Stimulated activated naive CD4-positive, alpha-beta T cell (primary cell): ENCODE measurements at regions not wholly inside any gene's neighbourhood (a gene's known extent, or its start where the extent isn't known, plus 50 kb on each side); places are given as distances from the start of the nearest gene placed in this dataset.

Experiments
- DNase-seq, 6 experiments: peaks; one replicate each; lab custom pipeline; 2025; lab: John Stamatoyannopoulos, UW

DNA sequence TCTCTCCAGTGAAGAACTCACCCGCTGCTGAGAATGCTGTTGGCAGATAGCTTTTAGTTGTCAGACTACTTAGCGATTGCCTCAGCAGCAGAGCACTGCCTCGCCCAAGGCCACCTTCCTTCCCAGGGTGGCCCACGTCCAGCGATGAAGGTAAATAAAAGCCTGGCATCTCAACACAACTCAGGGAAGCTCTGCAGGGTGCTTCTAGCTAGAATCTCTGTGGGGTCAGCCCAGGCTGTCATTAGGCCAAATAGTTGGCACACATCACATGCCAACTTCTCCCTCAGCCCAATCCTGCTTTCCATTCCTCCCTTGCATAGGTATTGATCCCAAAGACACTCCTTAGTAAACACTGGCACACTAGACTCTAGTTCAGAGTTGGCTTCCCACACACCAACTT, 368.1 kb upstream of the TMTC1 start:
- no peak for DNase-seq

DNA sequence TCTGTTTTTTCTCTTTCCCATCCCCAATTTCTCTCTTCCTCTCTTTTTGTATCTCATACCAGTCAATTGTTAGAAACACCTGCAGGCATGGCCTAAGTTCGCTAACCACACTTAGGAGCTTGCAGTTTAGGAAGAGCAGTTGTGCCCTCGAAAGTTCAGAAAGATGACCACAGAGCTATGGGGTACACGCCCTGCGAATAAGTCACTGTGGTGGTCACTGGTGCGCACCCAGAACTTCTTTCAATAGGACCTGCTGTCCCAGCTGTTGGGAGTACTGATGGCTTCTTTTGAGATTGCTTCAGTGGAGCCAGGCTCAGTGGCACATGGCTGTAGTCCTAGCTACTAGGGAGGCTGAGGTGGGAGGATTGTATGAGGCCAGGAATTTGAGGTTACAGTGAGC, 362.8 kb upstream of the TMTC1 start:
- no peak for DNase-seq

DNA sequence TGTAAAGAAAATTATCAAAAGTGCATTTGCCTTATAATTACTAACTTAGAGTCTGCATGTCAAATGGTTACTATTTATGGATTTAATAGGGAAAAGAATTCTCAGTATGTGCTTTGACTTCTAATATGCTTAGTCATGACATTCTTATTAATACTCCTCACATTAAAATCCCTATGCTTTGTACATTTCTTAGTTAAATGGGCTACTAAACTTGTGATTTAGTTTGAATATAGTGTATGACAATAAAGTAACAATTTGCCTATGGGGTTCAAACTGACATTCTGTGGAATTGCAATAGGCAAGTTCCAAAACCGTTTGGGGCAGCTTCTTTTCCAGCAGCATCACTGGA, 361.9 kb upstream of the TMTC1 start:
- DNase-seq: no peak

DNA sequence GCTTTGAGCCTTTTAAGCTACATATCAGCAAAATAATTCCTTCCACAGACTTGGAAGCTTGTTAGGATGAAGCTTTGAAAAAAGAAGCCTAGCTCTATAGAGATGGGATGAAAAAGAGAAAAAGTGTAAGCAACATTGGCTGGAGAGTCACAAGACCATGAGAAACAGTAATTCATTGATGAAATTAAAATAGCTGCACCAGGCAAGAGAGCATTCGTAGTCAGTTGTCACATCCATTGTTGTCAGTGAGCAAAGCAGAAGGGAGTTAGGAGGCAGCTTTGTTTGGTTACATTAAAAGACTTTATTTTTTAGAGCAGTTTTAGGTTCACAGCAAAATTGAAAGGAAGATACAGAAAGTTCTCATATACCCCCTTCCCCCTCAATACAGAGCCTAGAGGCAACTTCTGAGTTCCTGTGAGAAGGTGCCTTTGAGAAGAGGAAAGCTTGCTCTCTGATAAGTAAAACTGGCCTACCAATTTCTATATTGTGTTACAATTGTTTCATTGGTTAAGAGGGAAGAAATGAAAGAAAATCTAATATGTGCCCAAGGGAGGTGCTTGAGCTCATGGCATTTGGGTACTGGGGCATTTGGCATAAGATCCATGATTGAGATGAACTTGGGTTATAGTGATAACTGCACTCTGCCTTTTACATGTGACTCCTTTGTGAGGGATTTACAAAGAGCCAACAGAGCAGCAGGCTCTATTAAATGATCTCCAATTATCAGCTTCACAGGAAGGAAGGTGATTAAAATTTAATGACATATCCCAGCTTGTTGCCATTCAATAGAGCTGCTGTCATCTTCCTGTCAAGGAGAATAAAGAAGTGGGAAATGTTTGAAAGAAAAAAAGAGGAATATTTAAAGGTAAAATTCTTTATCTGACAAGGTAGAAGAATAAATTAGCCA, 361.3 kb upstream of the TMTC1 start:
- no peak for DNase-seq

DNA sequence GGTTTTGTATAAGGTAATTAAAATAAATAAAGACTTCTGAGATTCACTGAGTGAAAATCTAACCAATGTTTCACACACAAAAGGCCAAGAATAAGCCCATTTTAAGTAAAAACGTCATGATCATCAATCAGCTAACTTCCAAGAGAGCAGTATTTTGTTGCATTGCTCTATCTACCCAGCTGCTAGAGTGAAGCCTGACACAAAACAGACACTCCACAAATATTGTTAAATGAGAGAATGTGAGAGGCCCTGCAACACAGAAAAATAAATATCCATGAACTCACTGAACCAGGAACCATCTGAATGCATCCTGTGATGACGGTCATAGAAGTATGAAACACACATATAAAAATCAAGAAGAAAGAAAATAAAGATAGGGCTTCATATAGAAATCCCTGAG, 358.6 kb upstream of the TMTC1 start:
- no peak for DNase-seq

DNA sequence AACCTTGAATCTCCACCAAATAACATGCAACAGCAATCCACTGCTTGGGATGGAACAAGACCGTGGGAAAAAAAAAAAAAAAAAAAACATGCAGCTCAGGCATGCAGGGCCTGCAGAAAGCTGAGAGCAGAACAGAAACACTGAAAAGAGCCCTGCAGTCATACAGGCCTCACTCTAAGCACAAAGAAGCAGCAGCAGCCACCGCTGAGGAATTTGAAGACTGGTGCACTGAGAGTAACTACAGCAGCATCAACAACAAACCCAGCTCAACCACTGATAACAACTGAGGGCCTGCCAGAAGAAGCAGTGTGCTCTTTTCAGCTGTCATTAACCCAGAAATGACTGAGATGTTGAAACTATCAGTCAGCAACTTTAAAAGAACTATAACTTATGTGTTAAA, 354.7 kb upstream of the TMTC1 start:
- DNase-seq: no peak

DNA sequence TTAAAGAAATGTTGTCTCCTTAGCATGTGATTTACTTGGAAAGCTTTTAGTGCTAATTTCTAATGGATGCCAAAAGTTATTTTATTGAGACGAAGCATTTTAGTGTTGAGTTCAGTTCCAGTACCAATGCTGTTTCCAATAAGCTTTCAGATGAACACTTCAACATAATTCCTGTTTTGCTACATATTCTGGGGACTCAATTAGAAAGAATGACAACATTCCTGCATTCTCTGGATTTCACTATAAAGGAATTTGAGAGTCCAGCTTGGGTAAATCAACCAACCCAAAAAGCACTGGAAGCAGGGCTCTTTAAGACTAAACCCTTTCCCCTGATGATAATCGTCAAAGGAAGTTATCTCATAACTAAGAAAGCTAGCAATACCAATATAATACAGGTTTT, 353.0 kb upstream of the TMTC1 start:
- DNase-seq: no peak

DNA sequence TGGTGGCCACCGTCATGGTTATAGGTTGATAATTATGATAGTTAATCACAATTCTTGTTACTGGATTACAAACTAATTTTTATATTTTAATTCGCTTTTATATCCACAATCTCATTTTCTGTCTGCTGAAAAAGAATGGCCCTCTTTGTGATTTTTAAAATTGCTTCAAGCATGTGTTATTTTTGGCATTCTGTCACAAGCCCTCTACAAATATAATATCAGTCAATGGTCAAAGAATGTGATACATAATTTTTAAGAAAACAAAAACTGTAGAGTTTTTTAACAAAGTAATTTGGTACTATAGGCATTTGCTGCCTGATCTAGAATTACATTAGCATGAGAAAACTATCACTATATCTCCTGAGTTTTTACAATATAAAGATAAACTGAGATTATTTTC, 352.0 kb upstream of the TMTC1 start:
- DNase-seq: no peak

DNA sequence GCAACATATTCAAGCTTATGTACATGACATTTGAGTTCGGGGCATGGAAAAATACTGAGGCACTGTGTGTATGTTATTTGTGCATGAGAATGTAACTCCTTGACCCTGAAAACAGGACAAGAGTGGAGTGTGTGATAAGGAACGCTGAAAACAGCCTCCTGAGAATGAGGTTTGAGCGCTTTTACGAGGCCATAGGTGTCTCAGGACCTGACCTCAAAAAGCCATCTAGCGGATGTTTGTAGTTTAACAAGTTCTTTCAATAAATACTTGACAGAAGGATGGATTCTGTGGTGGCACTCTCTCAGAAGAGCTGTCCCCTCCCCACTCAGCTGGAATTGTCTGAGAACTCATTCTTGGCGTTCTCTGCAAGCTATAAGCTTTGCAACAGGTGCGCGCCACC, 350.5 kb upstream of the TMTC1 start:
- no peak for DNase-seq

DNA sequence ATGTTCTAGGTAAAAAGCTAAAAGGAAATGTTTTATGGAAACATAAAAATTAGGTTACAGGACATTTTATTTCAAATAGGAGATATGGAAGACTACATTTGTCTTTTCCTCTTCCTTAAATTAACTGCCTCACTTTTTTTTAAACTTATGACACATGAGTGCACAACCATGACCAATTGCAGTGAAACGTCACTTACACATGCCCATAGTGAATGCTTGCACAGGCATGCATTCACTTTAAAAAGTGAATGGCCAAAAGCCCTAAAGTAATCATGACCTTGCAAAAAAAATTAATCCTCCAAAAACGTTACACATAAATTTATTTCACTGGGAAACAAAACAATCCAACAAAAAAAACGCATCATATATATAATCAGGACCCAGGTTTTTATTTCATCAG, 343.2 kb upstream of the TMTC1 start:
- no peak for DNase-seq

DNA sequence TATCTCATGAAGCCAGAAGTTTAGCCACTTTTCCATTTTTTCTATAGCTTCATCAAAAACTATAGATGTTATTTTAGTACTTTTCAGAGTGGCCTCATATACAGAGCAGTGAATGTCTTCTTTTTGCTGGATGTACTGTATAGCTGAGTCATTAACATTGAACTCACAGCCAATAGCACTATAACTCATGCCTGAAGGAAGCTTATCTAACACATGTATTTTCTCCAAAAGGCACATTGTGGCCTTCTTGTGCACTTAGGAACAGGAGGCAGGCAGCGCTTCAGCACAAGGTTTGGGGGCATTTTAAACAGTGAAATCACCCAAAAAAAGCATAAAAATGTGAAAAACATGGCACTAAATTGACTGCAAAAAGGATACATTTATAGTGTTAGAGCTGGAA, 336.8 kb upstream of the TMTC1 start:
- no peak for DNase-seq

DNA sequence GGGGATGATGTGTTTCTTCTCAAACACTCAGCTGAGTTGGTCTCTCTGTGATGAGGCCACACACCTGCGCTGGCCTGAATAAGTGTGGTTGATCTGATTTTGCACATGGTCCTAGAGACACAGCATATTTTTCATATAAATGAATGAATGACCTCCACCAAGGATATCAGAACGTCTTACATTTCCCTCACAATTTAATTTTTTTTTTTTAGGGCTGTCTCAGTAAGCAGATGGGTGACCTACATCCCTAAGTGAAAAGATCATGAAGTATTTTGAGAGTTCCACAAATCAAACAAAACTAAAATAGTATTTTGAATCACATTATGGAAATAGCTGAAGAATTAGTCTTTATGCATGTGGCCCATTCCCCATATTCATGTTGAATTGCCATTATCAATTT, 333.7 kb upstream of the TMTC1 start:
- no peak for DNase-seq

DNA sequence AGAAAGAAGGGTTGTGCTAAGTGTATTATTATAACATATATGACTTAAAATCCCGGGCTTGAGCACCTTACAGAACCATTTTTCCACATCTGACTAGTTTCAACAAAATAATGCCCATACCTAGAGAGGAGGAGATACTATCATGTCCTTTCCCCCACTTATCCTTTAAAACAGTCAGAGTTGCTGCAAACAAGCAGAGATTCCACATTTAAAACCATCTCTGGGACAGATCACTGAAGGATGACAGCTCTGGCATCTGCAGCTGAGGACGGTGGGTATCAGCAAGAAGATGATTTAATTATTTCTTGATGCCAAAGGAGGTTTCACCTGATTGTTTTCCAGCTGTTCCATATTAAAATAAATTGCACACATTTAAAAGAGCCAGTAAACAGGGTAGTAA, 328.0 kb upstream of the TMTC1 start:
- DNase-seq: no peak

DNA sequence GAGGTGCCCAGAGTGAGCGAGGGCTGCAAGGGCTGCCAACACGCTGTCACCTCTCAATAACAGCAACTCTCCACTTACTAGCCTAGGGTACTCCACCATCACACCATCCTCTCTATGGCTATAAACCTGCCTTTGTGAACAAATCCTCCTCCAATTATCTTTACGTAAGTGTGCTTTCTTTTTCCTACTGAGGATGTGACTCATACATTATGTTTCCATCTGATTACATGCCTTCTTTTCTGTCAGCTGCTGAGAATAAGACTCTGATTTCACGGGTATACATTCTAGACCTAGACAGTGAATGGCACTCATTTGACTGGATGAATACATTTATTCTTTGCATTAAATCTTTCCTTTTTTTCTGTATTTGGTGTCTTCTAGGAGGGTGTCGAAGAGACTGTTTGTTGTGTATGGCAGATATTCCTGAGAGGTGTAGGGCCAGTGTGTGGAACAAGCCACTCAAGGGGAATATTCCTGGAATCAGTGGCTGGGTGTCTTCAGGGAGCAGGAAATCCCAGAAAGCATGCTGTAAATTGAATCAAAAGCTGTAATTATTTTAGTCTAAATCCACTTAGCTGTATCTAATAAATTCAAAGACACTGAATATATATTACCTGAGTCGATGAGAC, 327.3 kb upstream of the TMTC1 start:
- no peak for DNase-seq

DNA sequence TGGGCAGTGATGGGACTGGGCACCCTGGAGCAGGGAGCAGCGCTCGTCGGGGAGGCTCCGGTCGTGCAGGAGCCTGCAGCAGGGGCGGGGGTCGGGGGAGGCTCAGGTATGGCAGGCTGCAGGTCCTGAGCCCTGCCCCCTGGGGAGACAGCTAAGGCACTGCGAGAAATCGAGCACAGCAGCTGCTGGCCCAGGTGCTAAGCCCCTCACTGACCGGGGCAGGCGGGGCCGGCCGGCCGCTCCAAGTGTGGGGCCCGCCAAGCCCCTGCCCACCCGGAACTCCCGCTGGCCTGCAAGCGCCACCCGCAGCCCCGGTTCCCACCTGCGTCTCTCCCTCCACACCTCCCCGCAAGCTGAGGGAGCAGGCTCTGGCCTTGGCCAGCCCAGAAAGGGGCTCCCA, 326.8 kb upstream of the TMTC1 start:
- DNase-seq: no peak

DNA sequence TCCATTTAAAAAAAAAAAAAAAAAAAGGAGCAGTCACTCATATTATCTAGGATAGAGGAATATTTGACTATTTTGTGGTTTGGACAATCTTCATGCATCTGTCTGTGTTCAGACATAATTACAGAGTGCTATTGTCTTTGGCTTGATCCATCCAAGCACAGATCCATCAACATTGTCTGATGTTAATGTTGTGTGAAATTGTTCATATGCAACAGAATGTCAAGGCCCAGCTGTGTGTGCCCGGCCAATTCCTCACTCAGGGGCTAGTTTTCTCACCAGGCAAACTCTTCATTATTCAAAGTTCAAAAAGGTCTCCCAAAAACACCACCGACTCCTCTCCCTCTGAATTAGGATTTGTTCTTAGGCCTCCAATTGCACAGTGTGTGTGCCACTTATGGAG, 324.9 kb upstream of the TMTC1 start:
- no peak for DNase-seq

DNA sequence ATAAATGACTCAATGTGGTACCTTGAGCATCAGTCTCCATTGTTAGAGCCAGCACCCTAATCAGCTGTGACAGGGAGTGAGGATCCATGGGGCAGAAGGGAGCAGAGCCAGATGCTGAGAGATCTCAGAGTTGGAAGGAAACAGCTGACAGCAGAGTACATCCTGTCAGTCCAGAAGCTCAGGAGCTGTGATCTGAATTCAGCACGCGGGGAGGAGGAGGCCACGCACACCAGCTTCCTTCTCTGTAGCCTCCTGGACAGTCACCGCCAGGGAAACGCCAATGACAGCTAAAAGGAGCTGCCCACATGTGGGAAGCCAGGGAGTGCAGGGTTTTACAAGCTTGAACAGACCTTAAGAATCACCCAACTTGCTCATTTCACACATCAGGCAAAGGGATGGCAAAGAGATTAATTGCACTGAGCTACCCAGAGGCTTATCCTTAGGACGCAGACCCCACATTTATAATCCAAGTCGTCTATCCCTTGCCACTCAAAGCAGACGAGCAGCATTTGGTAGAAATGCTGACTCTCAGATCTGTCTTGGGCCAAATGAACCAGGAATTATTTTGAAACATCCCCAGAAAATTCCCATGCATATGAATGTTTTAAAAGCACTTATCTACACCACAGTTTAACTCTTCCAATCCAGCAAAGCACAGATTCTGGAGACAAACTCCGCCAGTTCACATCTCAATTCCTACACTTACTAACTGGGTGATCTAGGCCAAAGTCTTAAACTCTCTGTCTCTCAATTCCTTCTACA, 322.6 kb upstream of the TMTC1 start:
- DNase-seq: no peak

DNA sequence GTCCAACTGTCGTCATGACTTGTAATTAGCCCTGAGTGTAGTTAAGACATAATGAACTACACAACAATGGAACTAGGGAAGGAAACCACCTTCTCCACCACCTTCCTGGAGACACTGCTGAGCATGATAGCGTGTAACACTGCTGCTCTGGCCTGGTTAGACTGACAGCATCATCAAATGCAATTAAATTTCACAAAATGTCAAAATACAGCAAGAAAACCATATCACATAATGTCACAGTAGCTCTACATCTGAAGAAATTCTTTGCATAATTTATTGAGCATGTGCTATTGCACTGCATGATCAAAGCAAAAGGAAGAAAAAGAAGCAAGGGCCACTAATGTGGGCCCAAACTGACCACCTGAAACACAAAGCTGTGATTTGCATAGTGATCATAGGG, 321.8 kb upstream of the TMTC1 start:
- DNase-seq: no peak

DNA sequence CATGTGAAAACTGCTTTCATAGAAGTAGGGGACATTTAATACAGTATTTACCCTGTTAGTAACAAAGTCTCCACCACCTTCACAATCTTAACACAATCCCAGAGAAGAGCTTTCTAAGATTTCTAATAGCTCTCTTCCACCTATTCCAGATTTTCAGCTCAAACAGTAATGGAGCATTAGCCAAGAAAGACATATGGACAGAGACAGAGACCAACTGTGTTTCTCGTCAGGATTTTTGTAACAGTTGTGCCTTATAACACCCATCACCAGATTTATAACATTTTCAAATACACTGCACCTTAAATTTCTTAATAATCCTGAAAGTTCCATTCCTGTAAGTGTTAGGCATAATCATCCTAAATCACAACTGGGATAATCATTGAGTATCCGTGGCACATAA, 321.2 kb upstream of the TMTC1 start:
- DNase-seq: no peak

DNA sequence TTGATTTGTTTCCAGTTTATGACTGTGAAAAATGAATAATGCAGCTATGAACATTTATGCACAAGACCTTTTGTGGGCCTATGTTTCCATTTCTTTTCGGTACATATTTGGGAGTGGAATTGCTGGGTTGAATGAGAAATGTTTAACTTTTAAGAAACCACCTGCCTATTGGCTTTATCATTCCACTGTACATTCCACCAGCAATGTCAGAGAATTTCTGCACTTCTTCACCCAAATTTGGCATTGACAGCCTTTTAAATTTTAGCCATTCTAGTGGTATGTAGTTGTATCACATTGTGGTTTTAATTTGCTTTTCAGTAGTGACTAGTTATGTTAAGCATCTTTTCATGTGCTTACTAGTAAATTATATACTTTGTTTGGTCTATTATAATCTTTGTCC, 317.0 kb upstream of the TMTC1 start:
- DNase-seq: no peak

DNA sequence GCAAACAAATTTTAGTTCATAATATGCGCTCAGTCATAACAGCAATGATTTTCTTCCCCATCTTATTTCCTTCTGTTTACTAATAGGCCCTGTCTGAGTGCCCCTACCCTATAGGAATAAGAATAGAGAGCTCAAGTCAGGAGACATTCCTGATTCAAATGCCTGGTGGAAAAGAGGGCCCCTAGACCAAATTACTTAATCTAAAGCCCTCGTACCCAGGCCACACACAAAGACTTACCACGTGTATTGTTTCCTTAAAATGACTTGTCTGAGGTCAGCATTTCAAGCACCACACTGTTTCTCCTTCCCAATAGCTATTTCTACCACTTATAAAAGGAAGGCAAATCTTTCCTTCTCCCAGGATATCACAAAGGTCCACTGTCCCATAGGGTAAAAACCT, 314.9 kb upstream of the TMTC1 start:
- DNase-seq: no peak

DNA sequence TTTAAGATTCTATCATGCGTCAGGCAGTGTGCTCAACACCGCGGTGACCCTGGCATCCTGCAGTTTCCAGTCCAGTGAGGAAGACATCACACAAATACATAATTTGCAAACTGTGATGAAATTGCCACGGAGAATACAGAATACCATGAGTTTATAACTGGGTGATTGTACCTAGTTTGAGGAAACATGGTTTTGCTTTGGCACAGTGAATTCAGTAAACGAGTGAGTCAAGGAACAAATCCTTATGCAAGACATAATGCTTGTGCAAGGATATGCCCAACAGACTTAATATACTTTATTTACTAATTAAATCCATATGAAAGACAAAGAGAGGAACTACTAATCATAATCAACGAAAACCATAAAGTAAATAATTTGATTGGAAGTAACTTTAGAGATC, 311.8 kb upstream of the TMTC1 start:
- DNase-seq: no peak

DNA sequence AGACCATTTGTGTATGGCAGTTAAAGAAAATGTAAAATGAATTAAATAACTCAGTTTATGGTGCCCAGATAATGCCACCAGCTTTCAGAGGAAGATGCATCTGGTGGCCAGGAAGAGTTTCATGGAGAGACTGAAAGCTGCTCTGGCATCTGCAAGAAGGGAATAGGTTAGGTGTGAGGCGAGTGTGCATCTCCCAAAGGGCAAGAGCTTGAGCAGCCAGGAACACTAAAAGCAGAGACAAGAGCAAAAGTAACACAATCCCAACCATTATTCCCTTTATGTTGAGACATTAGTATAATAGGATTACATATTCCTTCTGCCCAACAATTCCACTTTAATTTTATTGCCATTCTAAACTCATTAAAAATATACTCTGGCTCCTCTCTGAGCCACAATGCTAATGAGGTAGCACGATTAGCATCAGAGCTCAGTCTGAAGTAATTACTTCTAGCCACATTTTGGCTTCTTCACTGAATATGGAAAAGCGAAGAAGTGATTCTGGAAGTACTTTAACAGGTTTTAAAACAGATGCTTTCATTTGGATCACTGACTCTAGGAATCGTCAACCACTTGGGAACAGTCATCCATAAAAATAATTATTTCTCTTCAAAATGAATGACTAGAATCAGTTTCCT, 309.4 kb upstream of the TMTC1 start:
- no peak for DNase-seq
